C4-2B (cell line): ENCODE measurements at regions not wholly inside any gene's neighbourhood (a gene's known extent, or its start where the extent isn't known, plus 50 kb on each side); places are given as distances from the start of the nearest gene placed in this dataset.

Source experiments
- CTCF ChIP-seq: fragments of 450-650 bp; conservative IDR thresholded peaks from 2 replicates; pipeline ENCODE4 v1.5.1; 2017; ENCODE audit warnings: mild to moderate bottlenecking
- ZFX ChIP-seq: fragments of 450-650 bp; IDR thresholded peaks from 2 replicates; pipeline ENCODE4 v1.6.1; 2017

- TF ChIP-seq CTCF (no peak), ZFX (no peak)
These were observed 636.9 kb upstream of the BOD1L1 start for GRCh38 chr4:14264437-14264836.
